ENCODE measurements at regions not wholly inside any gene's neighbourhood (a gene's known extent, or its start where the extent isn't known, plus 50 kb on each side); places are given as distances from the start of the nearest gene placed in this dataset.

DNA sequence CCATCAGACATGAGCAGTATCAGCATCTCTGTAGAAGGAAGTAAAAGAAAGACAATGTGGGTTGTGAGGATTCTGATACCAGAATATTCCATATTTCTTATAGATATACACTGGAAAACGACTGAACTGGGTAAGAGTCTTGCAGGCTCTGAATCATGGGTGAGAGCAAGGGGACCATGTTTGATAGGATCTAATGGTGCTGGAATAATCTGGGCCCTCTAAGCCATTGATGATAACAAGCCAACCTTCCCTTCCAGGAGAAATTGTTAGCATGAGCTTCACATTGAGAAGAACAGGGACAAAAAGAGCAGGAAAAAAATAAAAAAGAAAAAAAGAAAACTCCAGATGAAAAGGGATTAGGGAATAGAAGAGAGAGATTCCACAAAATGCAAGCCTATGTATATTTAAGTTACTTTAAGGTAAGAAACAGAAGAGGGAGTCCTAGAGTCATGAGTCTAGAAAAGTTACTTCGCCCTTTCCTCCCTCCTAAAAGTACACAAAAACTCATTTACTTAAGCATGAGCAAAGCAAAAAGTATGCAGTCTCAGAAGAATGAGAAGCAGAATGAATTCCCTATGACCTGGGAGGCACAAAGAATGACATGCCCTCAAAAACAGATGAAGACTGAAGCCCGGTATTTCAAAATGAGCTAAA is 181.9 kb downstream of the TMEM26 start:
- no peaks in the 10 kb centered on the region for H3K36me3 ChIP-seq (replicated peaks in 1 of 2; ENCODE audit: control insufficient read depth in 2 of 2, insufficient read depth in 2 of 2, low read length in 2 of 2)
- no peaks in the 10 kb centered on the region for H3K27me3 ChIP-seq (ENCODE audit: control insufficient read depth in 3 of 3, insufficient read depth in 3 of 3, low read depth in 1 of 3, low read length in 3 of 3)
- no peaks in the 10 kb centered on the region for H3K9me3 ChIP-seq (replicated peaks in 1 of 2; ENCODE audit: control insufficient read depth in 2 of 2, insufficient read depth in 1 of 2, low read depth in 1 of 2, low read length in 2 of 2)
- H4K91ac ChIP-seq (ENCODE audit: low read depth, low read length, poor library complexity): no peak overlapping the region
- H3K9ac ChIP-seq (ENCODE audit: low read depth, low read length, poor library complexity): no peak overlapping the region
- no peak overlapping the region for H3K18ac ChIP-seq (ENCODE audit: low read length)
- no peak overlapping the region for H2BK5ac ChIP-seq (ENCODE audit: low read length)
- H3K23ac ChIP-seq (ENCODE audit: low read depth, low read length, poor library complexity): no peak overlapping the region
- no peak overlapping the region for H3K4me3 ChIP-seq (ENCODE audit: low read length in 2 of 2)
- H2BK15ac ChIP-seq (ENCODE audit: low read length): no peak overlapping the region
- H2BK12ac ChIP-seq (ENCODE audit: low read length): no peak overlapping the region
- no peak overlapping the region for H4K8ac ChIP-seq (ENCODE audit: low read depth, low read length)
- no peak overlapping the region for H2BK120ac ChIP-seq (ENCODE audit: low read depth, low read length)
- no peak overlapping the region for H2AFZ ChIP-seq (ENCODE audit: low read length)
- H3K14ac ChIP-seq (ENCODE audit: low read length): no peak overlapping the region
- H3K4me1 ChIP-seq (ENCODE audit: control insufficient read depth in 2 of 2, insufficient read depth in 1 of 2, low read depth in 1 of 2, low read length in 2 of 2): no peaks in the 10 kb centered on the region
- H3K4ac ChIP-seq (ENCODE audit: low read length): no peak overlapping the region
- WGBS, 2 donors (ENCODE audit: extremely low coverage in 2 of 2, insufficient read length in 2 of 2, insufficient replicate concordance in 1 of 2): no CpG with 5 or more reads among the region's 3 CpGs
- no peak overlapping the region for H2AK5ac ChIP-seq (ENCODE audit: low read depth, low read length)
- no peak for DNase-seq (ENCODE audit: low spot score)
- no peak overlapping the region for H3K4me2 ChIP-seq (ENCODE audit: insufficient read depth, low read length, poor library complexity, severe bottlenecking)
- no peak overlapping the region for H3K27ac ChIP-seq (replicated peaks; ENCODE audit: low read length)
- no peaks in the 10 kb centered on the region for H3K79me1 ChIP-seq (ENCODE audit: low read depth, low read length)

DNA sequence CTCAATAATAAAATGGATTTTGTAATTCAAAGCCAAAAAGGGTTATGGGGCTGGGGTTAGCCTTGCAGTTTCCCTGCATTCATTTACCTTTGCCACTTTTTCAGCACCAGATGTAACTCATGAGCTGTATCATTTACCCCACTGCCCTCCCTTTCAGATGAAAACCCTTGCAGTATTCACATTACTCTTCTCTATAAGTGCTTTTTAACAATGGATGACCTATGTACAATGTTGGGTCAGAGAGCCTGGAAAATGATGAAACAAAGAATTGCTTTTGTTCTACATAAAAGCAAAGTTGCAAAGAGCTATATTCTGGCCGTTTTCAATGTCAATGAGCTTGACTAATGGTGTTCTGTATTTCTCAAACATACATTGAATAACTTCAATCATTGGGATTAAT is 189.7 kb downstream of the TMEM26 start:
- no peaks in the 10 kb centered on the region for H3K36me3 ChIP-seq (replicated peaks in 1 of 2; ENCODE audit: control insufficient read depth in 2 of 2, insufficient read depth in 2 of 2, low read length in 2 of 2)
- WGBS, 2 donors (ENCODE audit: extremely low coverage in 2 of 2, insufficient read length in 2 of 2, insufficient replicate concordance in 1 of 2): no CpG with 5 or more reads among the region's 1 CpG
- no peak overlapping the region for H4K8ac ChIP-seq (ENCODE audit: low read depth, low read length)
- no peak overlapping the region for H2BK5ac ChIP-seq (ENCODE audit: low read length)
- no peak for DNase-seq (ENCODE audit: low spot score)
- no peaks in the 10 kb centered on the region for H3K4me1 ChIP-seq (ENCODE audit: control insufficient read depth in 2 of 2, insufficient read depth in 1 of 2, low read depth in 1 of 2, low read length in 2 of 2)
- no peak overlapping the region for H2BK120ac ChIP-seq (ENCODE audit: low read depth, low read length)
- H4K91ac ChIP-seq (ENCODE audit: low read depth, low read length, poor library complexity): no peak overlapping the region
- no peak overlapping the region for H2AK5ac ChIP-seq (ENCODE audit: low read depth, low read length)
- H3K27ac ChIP-seq (replicated peaks; ENCODE audit: low read length): no peak overlapping the region
- no peaks in the 10 kb centered on the region for H3K79me1 ChIP-seq (ENCODE audit: low read depth, low read length)
- no peak overlapping the region for H3K4me3 ChIP-seq (ENCODE audit: low read length in 2 of 2)
- no peak overlapping the region for H3K4me2 ChIP-seq (ENCODE audit: insufficient read depth, low read length, poor library complexity, severe bottlenecking)
- no peak overlapping the region for H3K9ac ChIP-seq (ENCODE audit: low read depth, low read length, poor library complexity)
- no peak overlapping the region for H3K23ac ChIP-seq (ENCODE audit: low read depth, low read length, poor library complexity)
- no peak overlapping the region for H3K18ac ChIP-seq (ENCODE audit: low read length)
- H2BK15ac ChIP-seq (ENCODE audit: low read length): no peak overlapping the region
- H2BK12ac ChIP-seq (ENCODE audit: low read length): no peak overlapping the region
- H3K9me3 ChIP-seq (replicated peaks in 1 of 2; ENCODE audit: control insufficient read depth in 2 of 2, insufficient read depth in 1 of 2, low read depth in 1 of 2, low read length in 2 of 2): no peaks in the 10 kb centered on the region
- no peak overlapping the region for H3K4ac ChIP-seq (ENCODE audit: low read length)
- no peak overlapping the region for H2AFZ ChIP-seq (ENCODE audit: low read length)
- no peaks in the 10 kb centered on the region for H3K27me3 ChIP-seq (ENCODE audit: control insufficient read depth in 3 of 3, insufficient read depth in 3 of 3, low read depth in 1 of 3, low read length in 3 of 3)
- H3K14ac ChIP-seq (ENCODE audit: low read length): no peak overlapping the region

DNA sequence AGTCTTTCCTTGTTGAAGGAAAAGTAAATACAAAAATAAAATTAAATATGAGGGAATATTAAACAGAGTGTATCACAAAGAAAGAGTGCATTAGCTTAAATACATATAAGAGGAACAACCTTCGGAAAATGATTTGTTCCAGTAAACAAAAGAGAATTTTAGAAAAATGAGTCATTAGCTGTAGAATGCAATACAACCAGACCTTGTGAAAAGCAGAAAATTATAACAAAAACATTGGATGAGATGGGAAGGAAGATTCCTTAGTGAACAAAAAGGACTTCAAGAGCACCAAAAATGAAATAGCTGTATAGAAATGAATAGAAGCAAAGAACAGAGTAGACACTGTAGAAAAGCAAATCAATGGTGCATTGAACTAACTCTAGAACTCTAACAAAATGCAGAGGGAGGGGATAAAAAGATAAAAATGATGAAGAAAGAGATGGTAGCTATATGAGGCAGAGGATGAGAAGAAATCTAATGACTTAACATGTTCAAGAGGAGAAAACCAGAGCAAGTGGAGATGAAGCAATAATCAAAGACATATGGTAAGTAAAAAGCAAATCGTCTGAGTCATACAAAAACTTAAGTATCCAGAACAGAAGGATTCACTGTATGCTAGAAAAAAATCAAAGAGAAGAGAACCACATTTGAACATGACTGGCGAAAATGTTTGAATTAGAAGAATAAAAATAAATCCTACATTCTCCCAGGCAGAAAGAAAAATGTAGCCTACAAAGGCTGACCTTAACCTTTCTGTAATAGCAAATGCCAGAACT is 190.5 kb downstream of the TMEM26 start:
- no peak overlapping the region for H2BK5ac ChIP-seq (ENCODE audit: low read length)
- no peak overlapping the region for H4K91ac ChIP-seq (ENCODE audit: low read depth, low read length, poor library complexity)
- no peak overlapping the region for H3K27ac ChIP-seq (replicated peaks; ENCODE audit: low read length)
- H3K36me3 ChIP-seq (replicated peaks in 1 of 2; ENCODE audit: control insufficient read depth in 2 of 2, insufficient read depth in 2 of 2, low read length in 2 of 2): no peaks in the 10 kb centered on the region
- no peak overlapping the region for H2BK12ac ChIP-seq (ENCODE audit: low read length)
- no peaks in the 10 kb centered on the region for H3K27me3 ChIP-seq (ENCODE audit: control insufficient read depth in 3 of 3, insufficient read depth in 3 of 3, low read depth in 1 of 3, low read length in 3 of 3)
- H3K79me1 ChIP-seq (ENCODE audit: low read depth, low read length): no peaks in the 10 kb centered on the region
- H3K14ac ChIP-seq (ENCODE audit: low read length): no peak overlapping the region
- no peak overlapping the region for H3K4me3 ChIP-seq (ENCODE audit: low read length in 2 of 2)
- H2AFZ ChIP-seq (ENCODE audit: low read length): no peak overlapping the region
- H2AK5ac ChIP-seq (ENCODE audit: low read depth, low read length): no peak overlapping the region
- no peak overlapping the region for H2BK120ac ChIP-seq (ENCODE audit: low read depth, low read length)
- no peak overlapping the region for H3K4me2 ChIP-seq (ENCODE audit: insufficient read depth, low read length, poor library complexity, severe bottlenecking)
- no peak overlapping the region for H2BK15ac ChIP-seq (ENCODE audit: low read length)
- no peak overlapping the region for H3K4ac ChIP-seq (ENCODE audit: low read length)
- no peaks in the 10 kb centered on the region for H3K9me3 ChIP-seq (replicated peaks in 1 of 2; ENCODE audit: control insufficient read depth in 2 of 2, insufficient read depth in 1 of 2, low read depth in 1 of 2, low read length in 2 of 2)
- WGBS, 2 donors (ENCODE audit: extremely low coverage in 2 of 2, insufficient read length in 2 of 2, insufficient replicate concordance in 1 of 2): no CpG with 5 or more reads among the region's 3 CpGs
- no peak overlapping the region for H3K18ac ChIP-seq (ENCODE audit: low read length)
- no peaks in the 10 kb centered on the region for H3K4me1 ChIP-seq (ENCODE audit: control insufficient read depth in 2 of 2, insufficient read depth in 1 of 2, low read depth in 1 of 2, low read length in 2 of 2)
- H3K23ac ChIP-seq (ENCODE audit: low read depth, low read length, poor library complexity): no peak overlapping the region
- no peak overlapping the region for H3K9ac ChIP-seq (ENCODE audit: low read depth, low read length, poor library complexity)
- DNase-seq (ENCODE audit: low spot score): no peak
- no peak overlapping the region for H4K8ac ChIP-seq (ENCODE audit: low read depth, low read length)

DNA sequence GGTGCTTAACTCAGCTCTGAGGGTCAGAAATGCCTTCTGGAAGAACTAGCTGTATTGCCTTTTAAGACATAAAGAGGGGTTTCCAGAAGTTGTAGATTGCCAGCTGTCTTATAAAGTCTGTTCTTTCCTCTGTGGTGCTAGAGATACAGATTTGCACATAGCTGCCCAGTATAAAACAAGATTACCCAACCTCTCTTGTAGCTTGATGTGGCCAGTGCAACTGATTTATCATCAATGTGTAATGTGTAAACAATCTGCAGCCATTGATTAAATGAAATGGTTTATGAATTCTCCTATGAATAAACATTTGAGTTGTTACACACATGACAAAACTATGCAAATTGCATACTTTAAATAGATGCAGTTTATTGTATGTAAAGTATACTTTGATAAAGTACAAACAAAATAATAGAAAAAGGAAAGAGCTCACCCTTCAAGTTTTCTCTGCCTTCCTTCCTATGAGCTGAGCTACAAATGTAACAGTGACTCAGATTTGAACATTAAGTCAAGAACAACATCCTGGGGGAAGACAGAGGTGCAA is 195.2 kb downstream of the TMEM26 start:
- no peak overlapping the region for H3K18ac ChIP-seq (ENCODE audit: low read length)

More for the DNA sequence above, 195.2 kb downstream of the TMEM26 start:
- H3K79me1 ChIP-seq (ENCODE audit: low read depth, low read length): no peaks in the 10 kb centered on the region
- H3K4me3 ChIP-seq (ENCODE audit: low read length in 2 of 2): no peak overlapping the region
- H2BK120ac ChIP-seq (ENCODE audit: low read depth, low read length): no peak overlapping the region
- no peak overlapping the region for H3K27ac ChIP-seq (replicated peaks; ENCODE audit: low read length)
- H3K23ac ChIP-seq (ENCODE audit: low read depth, low read length, poor library complexity): no peak overlapping the region
- H4K91ac ChIP-seq (ENCODE audit: low read depth, low read length, poor library complexity): no peak overlapping the region
- H3K9me3 ChIP-seq (replicated peaks in 1 of 2; ENCODE audit: control insufficient read depth in 2 of 2, insufficient read depth in 1 of 2, low read depth in 1 of 2, low read length in 2 of 2): no peaks in the 10 kb centered on the region
- H2BK12ac ChIP-seq (ENCODE audit: low read length): no peak overlapping the region
- H2AK5ac ChIP-seq (ENCODE audit: low read depth, low read length): no peak overlapping the region
- no peak overlapping the region for H2BK5ac ChIP-seq (ENCODE audit: low read length)
- H3K9ac ChIP-seq (ENCODE audit: low read depth, low read length, poor library complexity): no peak overlapping the region
- H3K4me1 ChIP-seq (ENCODE audit: control insufficient read depth in 2 of 2, insufficient read depth in 1 of 2, low read depth in 1 of 2, low read length in 2 of 2): no peaks in the 10 kb centered on the region
- no peak overlapping the region for H3K14ac ChIP-seq (ENCODE audit: low read length)
- H3K27me3 ChIP-seq (ENCODE audit: control insufficient read depth in 3 of 3, insufficient read depth in 3 of 3, low read depth in 1 of 3, low read length in 3 of 3): no peaks in the 10 kb centered on the region
- H3K4me2 ChIP-seq (ENCODE audit: insufficient read depth, low read length, poor library complexity, severe bottlenecking): no peak overlapping the region
- no peak overlapping the region for H3K4ac ChIP-seq (ENCODE audit: low read length)
- H4K8ac ChIP-seq (ENCODE audit: low read depth, low read length): no peak overlapping the region
- no peak overlapping the region for H2BK15ac ChIP-seq (ENCODE audit: low read length)
- no peaks in the 10 kb centered on the region for H3K36me3 ChIP-seq (replicated peaks in 1 of 2; ENCODE audit: control insufficient read depth in 2 of 2, insufficient read depth in 2 of 2, low read length in 2 of 2)
- H2AFZ ChIP-seq (ENCODE audit: low read length): no peak overlapping the region
- DNase-seq (ENCODE audit: low spot score): no peak
